NT2/D1 (cell line): ENCODE measurements at regions not wholly inside any gene's neighbourhood (a gene's known extent, or its start where the extent isn't known, plus 50 kb on each side); places are given as distances from the start of the nearest gene placed in this dataset.

Experiments used
- SUZ12 ChIP-seq: IDR thresholded peaks from 2 replicates; pipeline ENCODE4 v1.6.1; 2011; ENCODE audit not compliant: insufficient read length, insufficient read depth; ENCODE audit errors: extremely low read depth
- YY1 ChIP-seq: IDR thresholded peaks from 2 replicates; pipeline ENCODE4 v1.6.1; 2011; ENCODE audit not compliant: insufficient read length, insufficient read depth

GRCh38 chr2:235399895-235400294, 93.9 kb upstream of the AGAP1 start:
- TF ChIP-seq SUZ12 (no peak), YY1 (no peak)
